22Rv1 (cell line): ENCODE measurements at regions not wholly inside any gene's neighbourhood (a gene's known extent, or its start where the extent isn't known, plus 50 kb on each side); places are given as distances from the start of the nearest gene placed in this dataset.

Experiments used
- H3K27ac ChIP-seq: fragments of 450-650 bp; 2 replicates; pipeline ENCODE4 v1.5.1; 2017
- ZFX ChIP-seq: fragments of 450-650 bp; IDR thresholded peaks from 2 replicates; pipeline ENCODE4 v1.6.1; 2017; ENCODE audit warnings: antibody characterized with exemption, borderline replicate concordance
- TF ChIP-seq, protein P1 (sequence below): fragments of 450-650 bp; IDR thresholded peaks from 2 replicates; pipeline ENCODE4 v1.5.1; 2017; ENCODE audit warnings: mild to moderate bottlenecking

- H3K27ac ChIP-seq = no peak overlapping the region
Observed at GRCh38 chr22:27684901-27685300, 116.7 kb downstream of the MN1 start.

GRCh38 chr22:27685515-27685914 lies 116.0 kb downstream of the MN1 start:
- no peak for TF ChIP-seq ZFX
- TF ChIP-seq, protein P1, sequence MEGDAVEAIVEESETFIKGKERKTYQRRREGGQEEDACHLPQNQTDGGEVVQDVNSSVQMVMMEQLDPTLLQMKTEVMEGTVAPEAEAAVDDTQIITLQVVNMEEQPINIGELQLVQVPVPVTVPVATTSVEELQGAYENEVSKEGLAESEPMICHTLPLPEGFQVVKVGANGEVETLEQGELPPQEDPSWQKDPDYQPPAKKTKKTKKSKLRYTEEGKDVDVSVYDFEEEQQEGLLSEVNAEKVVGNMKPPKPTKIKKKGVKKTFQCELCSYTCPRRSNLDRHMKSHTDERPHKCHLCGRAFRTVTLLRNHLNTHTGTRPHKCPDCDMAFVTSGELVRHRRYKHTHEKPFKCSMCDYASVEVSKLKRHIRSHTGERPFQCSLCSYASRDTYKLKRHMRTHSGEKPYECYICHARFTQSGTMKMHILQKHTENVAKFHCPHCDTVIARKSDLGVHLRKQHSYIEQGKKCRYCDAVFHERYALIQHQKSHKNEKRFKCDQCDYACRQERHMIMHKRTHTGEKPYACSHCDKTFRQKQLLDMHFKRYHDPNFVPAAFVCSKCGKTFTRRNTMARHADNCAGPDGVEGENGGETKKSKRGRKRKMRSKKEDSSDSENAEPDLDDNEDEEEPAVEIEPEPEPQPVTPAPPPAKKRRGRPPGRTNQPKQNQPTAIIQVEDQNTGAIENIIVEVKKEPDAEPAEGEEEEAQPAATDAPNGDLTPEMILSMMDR = no peak
- no peak overlapping the region for H3K27ac ChIP-seq

More at GRCh38 chr22:27684901-27685300, 116.7 kb downstream of the MN1 start:
- TF ChIP-seq, protein P1 = no peak
- TF ChIP-seq ZFX = no peak

- TF ChIP-seq ZFX = no peak
- TF ChIP-seq, protein P1 = no peak
- no peak overlapping the region for H3K27ac ChIP-seq
Observed at GRCh38 chr22:27685970-27686369, 115.6 kb downstream of the MN1 start.

DNA sequence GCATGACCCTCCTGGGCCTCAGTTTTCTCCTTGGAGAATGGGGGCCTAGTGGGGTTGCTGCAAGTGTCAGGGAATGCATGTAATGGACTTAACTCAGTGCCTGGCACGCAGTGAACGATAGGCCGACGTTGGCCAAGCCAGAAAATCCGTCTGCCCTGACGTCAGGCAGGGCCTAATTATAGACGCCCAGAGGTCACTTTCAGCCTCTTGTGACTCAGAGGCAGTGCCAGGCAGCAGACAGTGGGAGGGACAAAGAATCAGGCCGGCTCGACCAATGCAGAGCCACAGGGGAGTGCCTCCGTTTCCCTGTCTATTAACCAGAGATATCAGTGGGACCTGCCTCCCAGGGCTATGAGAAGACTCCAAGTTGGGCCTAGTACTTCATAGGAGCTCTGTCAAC lies 115.0 kb downstream of the MN1 start:
- H3K27ac ChIP-seq = no peak overlapping the region
- TF ChIP-seq, protein P1 = no peak
- TF ChIP-seq ZFX = no peak

GRCh38 chr22:27687984-27688545 lies 113.5 kb downstream of the MN1 start:
- no peak for TF ChIP-seq ZFX
- TF ChIP-seq, protein P1 = no peak
- H3K27ac ChIP-seq = no peak overlapping the region

- no peak overlapping the region for H3K27ac ChIP-seq
- TF ChIP-seq, protein P1 = no peak
- TF ChIP-seq ZFX = no peak
Observed at GRCh38 chr22:27689664-27690063, 111.9 kb downstream of the MN1 start.

DNA sequence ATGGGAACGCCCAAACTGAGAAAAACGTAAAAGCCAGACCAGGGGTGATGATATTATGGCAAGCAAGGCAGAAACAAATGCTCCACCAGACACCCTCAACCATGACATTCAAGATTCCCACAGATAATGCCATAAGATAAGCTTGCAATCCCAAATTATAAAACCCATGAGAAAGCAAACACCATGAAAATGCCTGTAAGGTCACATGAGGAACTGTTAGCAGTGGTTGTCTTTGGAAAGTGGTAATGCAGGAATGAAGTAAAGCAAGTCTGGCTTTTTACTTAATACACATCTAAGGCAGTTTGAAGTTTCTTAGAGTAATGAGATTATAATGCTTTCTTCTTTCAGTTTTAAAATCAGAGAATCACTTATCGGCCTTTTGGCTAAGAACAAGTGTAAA lies 111.0 kb downstream of the MN1 start:
- no peak overlapping the region for H3K27ac ChIP-seq
- TF ChIP-seq, protein P1 = no peak
- TF ChIP-seq ZFX = no peak
